Keratinocyte (primary cell): ENCODE measurements at regions not wholly inside any gene's neighbourhood (a gene's known extent, or its start where the extent isn't known, plus 50 kb on each side); places are given as distances from the start of the nearest gene placed in this dataset.

Source experiments
- CTCF ChIP-seq, 3 experiments: IDR thresholded peaks in 1 of 3; conservative IDR thresholded peaks in 1 of 3; optimal IDR thresholded peaks in 1 of 3; 2 replicates in 2 of 3; 3 replicates in 1 of 3; pipeline versions ENCODE3 to v1.5.1; 2011; ENCODE audit warnings: low read length in 3 of 3, mild to moderate bottlenecking in 3 of 3, moderate library complexity in 2 of 3, control low read depth in 1 of 3, inconsistent platforms in 1 of 3; ENCODE audit not compliant: insufficient read depth in 2 of 3; ENCODE audit errors: extremely low read depth in 1 of 3
- EZH2 ChIP-seq: IDR thresholded peaks from one replicate; pipeline ENCODE4 v1.6.1; 2012; ENCODE audit warnings: inconsistent platforms, mild to moderate bottlenecking, low read length, moderate library complexity

DNA sequence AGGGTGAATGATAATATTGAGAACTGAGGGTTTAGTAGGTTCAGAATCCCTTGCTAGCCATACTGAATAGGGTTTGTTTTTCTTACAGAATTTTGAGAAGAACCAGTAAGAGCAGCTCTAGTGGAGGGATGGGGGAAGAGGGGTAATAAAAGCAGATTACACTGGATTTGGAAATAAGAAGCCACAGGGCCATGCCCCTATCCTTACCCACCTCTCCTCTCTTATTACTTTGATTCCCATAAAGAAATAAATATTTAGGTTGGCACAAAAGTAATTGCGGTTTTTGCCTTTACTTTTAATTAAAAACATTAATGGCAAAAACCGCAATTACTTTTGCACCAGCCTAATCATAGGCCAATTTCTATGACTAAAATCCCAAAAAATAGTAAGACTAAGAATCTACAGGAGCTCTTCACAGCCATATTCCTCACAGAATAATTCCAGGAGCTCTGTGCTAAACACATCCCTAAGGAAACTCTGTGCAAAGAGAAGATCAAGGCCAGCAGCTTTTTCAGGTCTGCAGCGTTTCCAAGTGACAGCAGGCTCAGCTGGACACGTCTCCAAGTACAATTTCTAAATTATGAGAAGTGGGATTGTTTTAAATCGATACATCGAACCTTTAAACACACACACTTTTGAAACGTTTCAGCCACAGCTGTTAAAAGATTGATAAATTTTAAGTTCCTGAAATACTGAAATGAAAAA, 58.4 kb upstream of the RTN4 start:
- TF ChIP-seq EZH2 (no peak), CTCF (optimal IDR thresholded peaks at IDR 0.05 in 1 of 3, IDR thresholded peaks at IDR 0.05 in 1 of 3, conservative IDR thresholded peaks at IDR 0.05 in 1 of 3; ENCODE audit: extremely low read depth in 1 of 3, insufficient read depth in 2 of 3, low read length in 3 of 3) (no peak)
